ENCODE measurements at regions not wholly inside any gene's neighbourhood (a gene's known extent, or its start where the extent isn't known, plus 50 kb on each side); places are given as distances from the start of the nearest gene placed in this dataset.

GRCh38 chr3:99479768-99480167 lies 158.6 kb upstream of the COL8A1 start:
- no peak for TF ChIP-seq CTCF (IDR thresholded peaks at IDR 0.05; ENCODE audit: insufficient read depth, low read length, poor library complexity, severe bottlenecking)
- no peak for TF ChIP-seq EZH2phosphoT487 (conservative IDR thresholded peaks at IDR 0.05; ENCODE audit: low read length)

Measured in SU-DHL-6 (cell line).